Ovary (tissue), 3 donors: ENCODE measurements at regions not wholly inside any gene's neighbourhood (a gene's known extent, or its start where the extent isn't known, plus 50 kb on each side); places are given as distances from the start of the nearest gene placed in this dataset.

Source experiments
- CTCF ChIP-seq, 3 donors: fragments of 450-650 bp in 2 of 3; fragments of 200-600 bp in 1 of 3; IDR thresholded peaks; one replicate each; pipeline versions ENCODE4 v1.5.1 to v1.8.0; 2016 to 2022; ENCODE audit warnings: antibody characterized with exemption in 3 of 3, mild to moderate bottlenecking in 1 of 3
- EP300 ChIP-seq: sonication (generic); formaldehyde crosslinking; IDR thresholded peaks from one replicate; pipeline ENCODE4 v1.6.1; 2017; ENCODE audit warnings: antibody characterized with exemption
- donor health status: DM: no; HTN: no; CAD: no.

- TF ChIP-seq EP300 = no peak
- no peak for TF ChIP-seq CTCF (IDR thresholded peaks at IDR 0.05)
Observed at GRCh38 chr2:34729845-34730244, 1130.7 kb upstream of the FAM98A start.
